ENCODE measurements at regions not wholly inside any gene's neighbourhood (a gene's known extent, or its start where the extent isn't known, plus 50 kb on each side); places are given as distances from the start of the nearest gene placed in this dataset.

DNA sequence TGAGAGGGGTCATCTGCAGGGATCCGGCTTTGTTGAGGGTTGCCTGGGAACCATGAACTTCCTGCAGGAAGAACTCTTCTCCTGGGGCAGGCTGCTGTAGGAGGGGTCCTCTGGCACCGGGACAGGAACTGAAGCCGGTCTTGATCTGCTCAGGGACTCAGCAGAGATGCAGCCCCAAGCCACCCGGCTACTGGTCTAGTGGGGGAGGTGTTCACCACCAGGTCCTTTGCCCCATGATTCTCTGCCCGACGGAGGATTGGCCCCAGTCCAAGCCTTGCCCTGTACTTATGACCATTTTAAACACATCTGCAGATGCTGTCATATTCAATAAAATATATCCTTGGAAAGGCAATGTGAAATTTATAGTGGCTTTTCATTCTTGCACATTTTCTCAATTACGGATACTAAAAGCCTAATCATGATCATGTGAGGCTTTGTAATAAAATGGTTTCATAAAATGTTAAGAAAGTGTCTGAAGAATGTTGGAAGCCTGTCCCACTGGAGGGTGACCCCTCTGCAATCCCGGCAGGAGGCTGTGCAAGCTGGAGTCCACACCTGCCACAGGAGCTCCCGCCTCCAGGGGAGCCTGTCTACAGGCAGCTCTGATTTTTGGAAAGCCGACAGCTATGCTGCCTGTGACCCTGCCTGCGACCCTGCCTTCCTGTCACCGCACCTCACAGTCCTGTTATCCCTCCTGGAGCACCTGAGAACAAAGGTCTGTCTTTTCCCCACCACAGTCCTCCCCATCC, 98.8 kb upstream of the TAF1B start:
- TF ChIP-seq, protein P1, sequence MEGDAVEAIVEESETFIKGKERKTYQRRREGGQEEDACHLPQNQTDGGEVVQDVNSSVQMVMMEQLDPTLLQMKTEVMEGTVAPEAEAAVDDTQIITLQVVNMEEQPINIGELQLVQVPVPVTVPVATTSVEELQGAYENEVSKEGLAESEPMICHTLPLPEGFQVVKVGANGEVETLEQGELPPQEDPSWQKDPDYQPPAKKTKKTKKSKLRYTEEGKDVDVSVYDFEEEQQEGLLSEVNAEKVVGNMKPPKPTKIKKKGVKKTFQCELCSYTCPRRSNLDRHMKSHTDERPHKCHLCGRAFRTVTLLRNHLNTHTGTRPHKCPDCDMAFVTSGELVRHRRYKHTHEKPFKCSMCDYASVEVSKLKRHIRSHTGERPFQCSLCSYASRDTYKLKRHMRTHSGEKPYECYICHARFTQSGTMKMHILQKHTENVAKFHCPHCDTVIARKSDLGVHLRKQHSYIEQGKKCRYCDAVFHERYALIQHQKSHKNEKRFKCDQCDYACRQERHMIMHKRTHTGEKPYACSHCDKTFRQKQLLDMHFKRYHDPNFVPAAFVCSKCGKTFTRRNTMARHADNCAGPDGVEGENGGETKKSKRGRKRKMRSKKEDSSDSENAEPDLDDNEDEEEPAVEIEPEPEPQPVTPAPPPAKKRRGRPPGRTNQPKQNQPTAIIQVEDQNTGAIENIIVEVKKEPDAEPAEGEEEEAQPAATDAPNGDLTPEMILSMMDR (IDR thresholded peaks at IDR 0.05), result peak in 2 of 5 experiments; percentile 12 to 44
- no peak for TF ChIP-seq POLR2AphosphoS5 (IDR thresholded peaks at IDR 0.05)
